ENCODE measurements at regions not wholly inside any gene's neighbourhood (a gene's known extent, or its start where the extent isn't known, plus 50 kb on each side); places are given as distances from the start of the nearest gene placed in this dataset.

DNA sequence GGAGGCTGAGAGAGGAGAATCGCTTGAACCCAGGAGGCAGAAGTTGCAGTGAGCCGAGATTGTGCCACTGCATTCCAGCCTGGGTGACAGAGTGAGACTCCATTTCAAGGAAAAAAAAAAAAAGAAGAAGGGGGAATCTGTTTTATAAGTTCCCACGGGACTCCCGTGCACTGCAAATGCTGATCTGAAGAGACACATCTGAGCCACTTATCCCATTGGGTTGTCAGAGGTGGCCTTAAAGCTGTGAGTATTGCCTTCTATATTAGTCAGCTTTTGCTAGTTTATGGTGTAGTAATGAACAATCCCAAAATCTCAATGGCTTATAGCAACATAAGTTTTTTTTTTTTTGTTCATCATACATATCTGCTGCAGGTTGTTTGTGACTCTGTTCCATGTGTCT is 82.8 kb downstream of the MRM1 start:
- TF ChIP-seq EZH2phosphoT487 (IDR thresholded peaks at IDR 0.05; ENCODE audit: low read depth, severe bottlenecking, unreplicated experiment) (no peak), EZH2 (IDR thresholded peaks at IDR 0.05; ENCODE audit: borderline replicate concordance) (no peak)
- TF ChIP-seq, protein P1, sequence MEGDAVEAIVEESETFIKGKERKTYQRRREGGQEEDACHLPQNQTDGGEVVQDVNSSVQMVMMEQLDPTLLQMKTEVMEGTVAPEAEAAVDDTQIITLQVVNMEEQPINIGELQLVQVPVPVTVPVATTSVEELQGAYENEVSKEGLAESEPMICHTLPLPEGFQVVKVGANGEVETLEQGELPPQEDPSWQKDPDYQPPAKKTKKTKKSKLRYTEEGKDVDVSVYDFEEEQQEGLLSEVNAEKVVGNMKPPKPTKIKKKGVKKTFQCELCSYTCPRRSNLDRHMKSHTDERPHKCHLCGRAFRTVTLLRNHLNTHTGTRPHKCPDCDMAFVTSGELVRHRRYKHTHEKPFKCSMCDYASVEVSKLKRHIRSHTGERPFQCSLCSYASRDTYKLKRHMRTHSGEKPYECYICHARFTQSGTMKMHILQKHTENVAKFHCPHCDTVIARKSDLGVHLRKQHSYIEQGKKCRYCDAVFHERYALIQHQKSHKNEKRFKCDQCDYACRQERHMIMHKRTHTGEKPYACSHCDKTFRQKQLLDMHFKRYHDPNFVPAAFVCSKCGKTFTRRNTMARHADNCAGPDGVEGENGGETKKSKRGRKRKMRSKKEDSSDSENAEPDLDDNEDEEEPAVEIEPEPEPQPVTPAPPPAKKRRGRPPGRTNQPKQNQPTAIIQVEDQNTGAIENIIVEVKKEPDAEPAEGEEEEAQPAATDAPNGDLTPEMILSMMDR (IDR thresholded peaks at IDR 0.05; ENCODE audit: poor library complexity) = no peak

Measured in hepatocyte (in vitro differentiated cells).